Liver (tissue), 8 donors: ENCODE measurements at regions not wholly inside any gene's neighbourhood (a gene's known extent, or its start where the extent isn't known, plus 50 kb on each side); places are given as distances from the start of the nearest gene placed in this dataset.

Source experiments
- DNase-seq: peaks from one replicate; pipeline ENCODE4 v3.0.0-alpha.2; 2017; ENCODE audit warnings: low spot score
- H3K27ac ChIP-seq, 2 donors: one replicate each; pipeline ENCODE4 v1.7.0; 2013; ENCODE audit warnings: inconsistent platforms in 2 of 2, low read length in 2 of 2, control low read depth in 1 of 2, low read depth in 1 of 2, mild to moderate bottlenecking in 1 of 2
- H3K27me3 ChIP-seq, 4 donors: one replicate each; pipeline versions ENCODE4 v1.6.1 to v1.7.0; 2013; ENCODE audit warnings: low read length in 3 of 4, inconsistent platforms in 1 of 4, mild to moderate bottlenecking in 1 of 4, moderate library complexity in 1 of 4; ENCODE audit not compliant: control insufficient read depth in 4 of 4, insufficient read depth in 4 of 4
- H3K36me3 ChIP-seq, 4 donors: one replicate each; pipeline versions ENCODE4 v1.6.1 to v1.7.0; 2013; ENCODE audit warnings: low read length in 3 of 4, mild to moderate bottlenecking in 3 of 4, low read depth in 1 of 4, moderate library complexity in 1 of 4; ENCODE audit not compliant: control insufficient read depth in 4 of 4, insufficient read depth in 3 of 4
- H3K4me1 ChIP-seq, 4 donors: one replicate each; pipeline versions ENCODE4 v1.6.1 to v1.7.0; 2013; ENCODE audit warnings: low read length in 3 of 4, mild to moderate bottlenecking in 3 of 4, moderate library complexity in 1 of 4; ENCODE audit not compliant: control insufficient read depth in 4 of 4, insufficient read depth in 4 of 4
- H3K4me3 ChIP-seq, 3 donors: one replicate each; pipeline versions ENCODE4 v1.6.1 to v1.7.0; 2013; ENCODE audit warnings: low read length in 3 of 3, control low read depth in 1 of 3, low read depth in 1 of 3, mild to moderate bottlenecking in 1 of 3
- H3K9ac ChIP-seq, 2 donors: one replicate each; pipeline ENCODE4 v1.7.0; 2013; ENCODE audit warnings: low read length in 2 of 2, mild to moderate bottlenecking in 2 of 2, moderate library complexity in 2 of 2, control low read depth in 1 of 2, low read depth in 1 of 2
- H3K9me3 ChIP-seq, 4 donors: one replicate each; pipeline versions ENCODE4 v1.6.1 to v1.7.0; 2013; ENCODE audit warnings: low read length in 3 of 4; ENCODE audit not compliant: control insufficient read depth in 4 of 4
- ATF3 ChIP-seq: IDR thresholded peaks from 2 replicates; pipeline ENCODE4 v1.6.1; 2016; ENCODE audit warnings: antibody characterized with exemption
- EGR1 ChIP-seq, 2 donors: IDR thresholded peaks; 2 replicates each; pipeline ENCODE4 v1.6.1; 2016 to 2018; ENCODE audit warnings: antibody characterized with exemption in 2 of 2, low read depth in 2 of 2
- FOXA1 ChIP-seq: IDR thresholded peaks from 2 replicates; pipeline ENCODE4 v1.6.1; 2016; ENCODE audit warnings: antibody characterized with exemption
- FOXA2 ChIP-seq: IDR thresholded peaks from 2 replicates; pipeline ENCODE4 v1.6.1; 2016; ENCODE audit warnings: antibody characterized with exemption
- GABPA ChIP-seq, 2 donors: IDR thresholded peaks in 1 of 2; conservative IDR thresholded peaks in 1 of 2; 2 replicates each; pipeline ENCODE4 v1.6.1; 2016; ENCODE audit warnings: antibody characterized with exemption in 2 of 2, mild to moderate bottlenecking in 1 of 2, moderate library complexity in 1 of 2
- HNF4A ChIP-seq, 2 donors: conservative IDR thresholded peaks; 2 replicates each; pipeline ENCODE4 v1.6.1; 2016; ENCODE audit warnings: antibody characterized with exemption in 2 of 2, mild to moderate bottlenecking in 2 of 2
- HNF4G ChIP-seq: IDR thresholded peaks from 2 replicates; pipeline ENCODE4 v1.6.1; 2016; ENCODE audit warnings: antibody characterized with exemption
- JUND ChIP-seq, 2 donors: IDR thresholded peaks; 2 replicates each; pipeline ENCODE4 v1.6.1; 2016; ENCODE audit warnings: antibody characterized with exemption in 2 of 2
- MAX ChIP-seq: IDR thresholded peaks from 2 replicates; pipeline ENCODE4 v1.6.1; 2016; ENCODE audit warnings: antibody characterized with exemption
- NR2F2 ChIP-seq: IDR thresholded peaks from 2 replicates; pipeline ENCODE4 v1.6.1; 2016; ENCODE audit warnings: antibody characterized with exemption
- RAD21 ChIP-seq, 2 donors: IDR thresholded peaks; 2 replicates each; pipeline ENCODE4 v1.6.1; 2016; ENCODE audit warnings: antibody characterized with exemption in 2 of 2, mild to moderate bottlenecking in 2 of 2
- REST ChIP-seq: IDR thresholded peaks from 2 replicates; pipeline ENCODE4 v1.6.1; 2016; ENCODE audit warnings: antibody characterized with exemption, mild to moderate bottlenecking
- RXRA ChIP-seq, 2 donors: IDR thresholded peaks; 2 replicates each; pipeline ENCODE4 v1.6.1; 2017 to 2018; ENCODE audit warnings: antibody characterized with exemption in 2 of 2, mild to moderate bottlenecking in 1 of 2
- SP1 ChIP-seq: IDR thresholded peaks from 2 replicates; pipeline ENCODE4 v1.6.1; 2018; ENCODE audit warnings: antibody characterized with exemption, mild to moderate bottlenecking
- TAF1 ChIP-seq: conservative IDR thresholded peaks from 2 replicates; pipeline ENCODE4 v1.6.1; 2016; ENCODE audit warnings: antibody characterized with exemption, mild to moderate bottlenecking
- YY1 ChIP-seq: IDR thresholded peaks from 2 replicates; pipeline ENCODE4 v1.6.1; 2016; ENCODE audit warnings: antibody characterized with exemption, mild to moderate bottlenecking
- WGBS: extraction: QIAGEN DNeasy Blood & Tissue Kit; methylation state at CpG from one replicate; pipeline ENCODE4 v1.1.7; 2013; 5-methylcytosine and 5-hydroxymethylcytosine counted together
- TF ChIP-seq, protein P1 (sequence below): fragments of 150-350 bp; IDR thresholded peaks from 2 replicates; pipeline ENCODE4 v1.5.1; 2017; ENCODE audit warnings: improper control_type of control experiment, low read depth, low read length; ENCODE audit not compliant: missing input control
- TF ChIP-seq, protein P2 (sequence below): IDR thresholded peaks from 2 replicates; pipeline ENCODE4 v1.6.1; 2016; ENCODE audit warnings: antibody characterized with exemption
- donor health status: healthy.
- donor health status: healthy.
- donor health status: healthy.
- donor health status: healthy.
- donor health status: healthy.

- no peak for TF ChIP-seq HNF4A (conservative IDR thresholded peaks at IDR 0.05)
- TF ChIP-seq GABPA (IDR thresholded peaks at IDR 0.05 in 1 of 2, conservative IDR thresholded peaks at IDR 0.05 in 1 of 2) = no peak
- TF ChIP-seq ATF3 = no peak
- TF ChIP-seq RAD21 (IDR thresholded peaks at IDR 0.05) = no peak
- TF ChIP-seq RXRA (IDR thresholded peaks at IDR 0.05) = no peak
- TF ChIP-seq NR2F2 = no peak
Measured at GRCh38 chr4:136343340-136343739, 1189.0 kb downstream of the PCDH18 start (continued).

- no peak overlapping the region for H3K27ac ChIP-seq
- H3K4me1 ChIP-seq = peaks cover 0 to 1% (median 0%) of the 10 kb centered on the region in 4 donors
- no peaks in the 10 kb centered on the region for H3K27me3 ChIP-seq
- no peak overlapping the region for H3K9ac ChIP-seq
- DNase-seq = no peak
- H3K4me3 ChIP-seq = no peak overlapping the region
- TF ChIP-seq TAF1 = no peak
- no peak for TF ChIP-seq NR2F2
- no peak for TF ChIP-seq SP1
- TF ChIP-seq HNF4G = no peak
- TF ChIP-seq YY1 = no peak
- no peak for TF ChIP-seq MAX
- no peak for TF ChIP-seq RAD21 (IDR thresholded peaks at IDR 0.05)
- TF ChIP-seq FOXA1 = no peak
- TF ChIP-seq REST = no peak
- no peak for TF ChIP-seq EGR1 (IDR thresholded peaks at IDR 0.05; ENCODE audit: low read depth in 2 of 2)
- TF ChIP-seq RXRA (IDR thresholded peaks at IDR 0.05) = no peak
- no peak for TF ChIP-seq GABPA (IDR thresholded peaks at IDR 0.05 in 1 of 2, conservative IDR thresholded peaks at IDR 0.05 in 1 of 2)
- TF ChIP-seq, protein P1, sequence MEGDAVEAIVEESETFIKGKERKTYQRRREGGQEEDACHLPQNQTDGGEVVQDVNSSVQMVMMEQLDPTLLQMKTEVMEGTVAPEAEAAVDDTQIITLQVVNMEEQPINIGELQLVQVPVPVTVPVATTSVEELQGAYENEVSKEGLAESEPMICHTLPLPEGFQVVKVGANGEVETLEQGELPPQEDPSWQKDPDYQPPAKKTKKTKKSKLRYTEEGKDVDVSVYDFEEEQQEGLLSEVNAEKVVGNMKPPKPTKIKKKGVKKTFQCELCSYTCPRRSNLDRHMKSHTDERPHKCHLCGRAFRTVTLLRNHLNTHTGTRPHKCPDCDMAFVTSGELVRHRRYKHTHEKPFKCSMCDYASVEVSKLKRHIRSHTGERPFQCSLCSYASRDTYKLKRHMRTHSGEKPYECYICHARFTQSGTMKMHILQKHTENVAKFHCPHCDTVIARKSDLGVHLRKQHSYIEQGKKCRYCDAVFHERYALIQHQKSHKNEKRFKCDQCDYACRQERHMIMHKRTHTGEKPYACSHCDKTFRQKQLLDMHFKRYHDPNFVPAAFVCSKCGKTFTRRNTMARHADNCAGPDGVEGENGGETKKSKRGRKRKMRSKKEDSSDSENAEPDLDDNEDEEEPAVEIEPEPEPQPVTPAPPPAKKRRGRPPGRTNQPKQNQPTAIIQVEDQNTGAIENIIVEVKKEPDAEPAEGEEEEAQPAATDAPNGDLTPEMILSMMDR = no peak
- no peak for TF ChIP-seq JUND (IDR thresholded peaks at IDR 0.05)
- TF ChIP-seq, protein P2, sequence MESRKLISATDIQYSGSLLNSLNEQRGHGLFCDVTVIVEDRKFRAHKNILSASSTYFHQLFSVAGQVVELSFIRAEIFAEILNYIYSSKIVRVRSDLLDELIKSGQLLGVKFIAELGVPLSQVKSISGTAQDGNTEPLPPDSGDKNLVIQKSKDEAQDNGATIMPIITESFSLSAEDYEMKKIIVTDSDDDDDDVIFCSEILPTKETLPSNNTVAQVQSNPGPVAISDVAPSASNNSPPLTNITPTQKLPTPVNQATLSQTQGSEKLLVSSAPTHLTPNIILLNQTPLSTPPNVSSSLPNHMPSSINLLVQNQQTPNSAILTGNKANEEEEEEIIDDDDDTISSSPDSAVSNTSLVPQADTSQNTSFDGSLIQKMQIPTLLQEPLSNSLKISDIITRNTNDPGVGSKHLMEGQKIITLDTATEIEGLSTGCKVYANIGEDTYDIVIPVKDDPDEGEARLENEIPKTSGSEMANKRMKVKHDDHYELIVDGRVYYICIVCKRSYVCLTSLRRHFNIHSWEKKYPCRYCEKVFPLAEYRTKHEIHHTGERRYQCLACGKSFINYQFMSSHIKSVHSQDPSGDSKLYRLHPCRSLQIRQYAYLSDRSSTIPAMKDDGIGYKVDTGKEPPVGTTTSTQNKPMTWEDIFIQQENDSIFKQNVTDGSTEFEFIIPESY = no peak
- TF ChIP-seq FOXA2 = no peak
- no peak for TF ChIP-seq ATF3
- no peak for TF ChIP-seq HNF4A (conservative IDR thresholded peaks at IDR 0.05)
- no peaks in the 10 kb centered on the region for H3K36me3 ChIP-seq
- no peaks in the 10 kb centered on the region for H3K9me3 ChIP-seq
- WGBS = 68% methylated on average over 3 of the region's 3 CpGs
Measured at GRCh38 chr4:136342666-136343065, 1189.6 kb downstream of the PCDH18 start.
